Stimulated activated naive CD8-positive, alpha-beta T cell treated with anti-CD3 and anti-CD28 coated beads, Interleukin-15, amount 100 ng/mL, for 72 hours (primary cell): ENCODE measurements at regions not wholly inside any gene's neighbourhood (a gene's known extent, or its start where the extent isn't known, plus 50 kb on each side); places are given as distances from the start of the nearest gene placed in this dataset.
"Not testable (repeated sequence)": the region's sequence is repeated elsewhere in the genome, so short reads cannot be mapped to it uniquely, and the experiment has no call there.

Experiments used
- ATAC-seq: fragments of 150-1000 bp; cut with Tn5 transposase; 2 replicates; pipeline ENCODE4 v1.10.0; 2021; ENCODE audit warnings: mild to moderate bottlenecking, moderate library complexity
- DNase-seq, 2 donors: peaks; one replicate each; pipeline ENCODE4 v3.0.0; 2021 to 2022
- H3K27ac Mint-ChIP-seq, 2 donors: one replicate each; pipeline ENCODE4 v1.8.0; 2022; ENCODE audit warnings: mild to moderate bottlenecking in 2 of 2, mixed read lengths in 2 of 2, moderate library complexity in 2 of 2
- H3K27me3 Mint-ChIP-seq: one replicate; pipeline ENCODE4 v1.8.0; 2022; ENCODE audit warnings: mixed read lengths
- H3K4me1 Mint-ChIP-seq: one replicate; pipeline ENCODE4 v1.8.0; 2022; ENCODE audit warnings: mild to moderate bottlenecking, mixed read lengths
- H3K4me3 Mint-ChIP-seq, 2 donors: one replicate each; pipeline ENCODE4 v1.8.0; 2022; ENCODE audit warnings: mild to moderate bottlenecking in 2 of 2, mixed read lengths in 2 of 2, moderate library complexity in 1 of 2
- H3K9me3 Mint-ChIP-seq, 2 donors: one replicate each; pipeline ENCODE4 v1.8.0; 2022; ENCODE audit warnings: mixed read lengths in 2 of 2

- Mint-ChIP-seq H3K27ac (no peak overlapping the region), H3K4me1 (no peaks in the 10 kb centered on the region), H3K9me3 (peaks cover 8 to 14% of the 10 kb centered on the region in 2 donors), H3K27me3 (peaks cover 47% of the 10 kb centered on the region), H3K4me3 (no peak overlapping the region)
- ATAC-seq (no peak), DNase-seq (no peak)
Measured at GRCh38 chr5:38789777-38790176, 56.0 kb upstream of the OSMR start.

DNA sequence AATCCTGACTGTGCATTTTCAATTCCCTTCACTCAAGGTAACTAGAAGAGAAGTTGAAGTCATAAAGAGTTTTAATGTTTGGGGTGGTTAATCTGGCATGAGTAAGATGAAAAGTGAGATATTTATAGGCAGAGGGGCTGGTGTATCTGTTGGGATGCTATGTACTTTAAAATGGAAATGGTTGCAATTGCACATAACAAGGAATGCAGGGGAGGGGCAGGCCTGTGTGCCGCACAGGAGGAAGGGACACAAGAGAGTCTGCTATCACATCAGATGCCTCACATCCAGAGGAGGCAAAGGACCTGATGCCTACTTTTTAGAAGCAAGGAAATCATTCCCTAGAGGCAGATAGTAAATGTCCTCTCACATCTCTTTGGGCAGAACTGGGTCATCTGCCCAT, 55.5 kb upstream of the OSMR start:
- Mint-ChIP-seq H3K4me1 (no peaks in the 10 kb centered on the region), H3K4me3 (no peak overlapping the region), H3K27ac (no peak overlapping the region), H3K9me3 (peaks cover 8 to 14% of the 10 kb centered on the region in 2 donors), H3K27me3 (peaks cover 52% of the 10 kb centered on the region)
- no peak for DNase-seq
- ATAC-seq: no peak

- ATAC-seq: no peak
- Mint-ChIP-seq H3K27me3 (peaks cover 55% of the 10 kb centered on the region), H3K4me1 (no peaks in the 10 kb centered on the region), H3K9me3 (peaks cover 3 to 11% of the 10 kb centered on the region in 2 donors), H3K27ac (no peak overlapping the region), H3K4me3 (no peak overlapping the region)
- DNase-seq: no peak
Measured at GRCh38 chr5:38790891-38791290, 54.9 kb upstream of the OSMR start.

- H3K27me3 Mint-ChIP-seq: peaks cover 69% of the 10 kb centered on the region
- H3K27ac Mint-ChIP-seq: no peak overlapping the region
- no peak for DNase-seq
- H3K9me3 Mint-ChIP-seq: no peaks in the 10 kb centered on the region
- H3K4me1 Mint-ChIP-seq: no peaks in the 10 kb centered on the region
- no peak for ATAC-seq
- H3K4me3 Mint-ChIP-seq: no peak overlapping the region
Measured at GRCh38 chr5:38793099-38793498, 52.7 kb upstream of the OSMR start.

GRCh38 chr5:38794037-38794436, 51.8 kb upstream of the OSMR start:
- not testable (repeated sequence) for H3K27ac Mint-ChIP-seq, H3K9me3 Mint-ChIP-seq, DNase-seq, H3K4me3 Mint-ChIP-seq, H3K4me1 Mint-ChIP-seq
- peaks cover 69% of the 10 kb centered on the region for H3K27me3 Mint-ChIP-seq
- ATAC-seq: peak; percentile 60

DNA sequence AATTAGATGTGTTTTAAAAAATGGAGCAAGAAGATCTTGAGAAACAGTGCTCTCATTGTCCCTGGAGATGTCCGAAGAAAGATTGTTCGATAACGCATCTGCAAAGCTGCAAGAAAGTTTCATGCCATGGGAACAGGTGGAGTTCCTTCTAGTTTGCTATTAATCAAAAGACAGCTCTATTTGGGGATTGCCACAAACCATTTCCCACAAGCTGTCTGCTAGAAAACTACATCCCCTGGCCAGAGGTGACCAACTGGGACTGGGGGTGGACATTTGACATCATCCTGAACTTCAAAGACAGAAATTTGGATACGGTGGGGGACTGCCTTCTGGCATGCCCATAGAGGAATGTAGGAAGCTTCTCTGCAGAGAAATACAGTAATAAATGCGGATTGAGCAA, 50.8 kb upstream of the OSMR start:
- DNase-seq (no peak), ATAC-seq (no peak)
- H3K4me1 Mint-ChIP-seq: no peaks in the 10 kb centered on the region
- no peak overlapping the region for H3K4me3 Mint-ChIP-seq
- H3K27ac Mint-ChIP-seq: no peak overlapping the region
- H3K27me3 Mint-ChIP-seq: peaks cover 67% of the 10 kb centered on the region
- no peaks in the 10 kb centered on the region for H3K9me3 Mint-ChIP-seq

GRCh38 chr5:38795986-38796741, 49.6 kb upstream of the OSMR start:
- DNase-seq (no peak), ATAC-seq (peak; percentile 48)
- Mint-ChIP-seq H3K4me1 (no peaks in the 10 kb centered on the region), H3K9me3 (no peaks in the 10 kb centered on the region), H3K27me3 (peaks cover 56% of the 10 kb centered on the region), H3K4me3 (no peak overlapping the region), H3K27ac (no peak overlapping the region)
